ENCODE measurements at regions not wholly inside any gene's neighbourhood (a gene's known extent, or its start where the extent isn't known, plus 50 kb on each side); places are given as distances from the start of the nearest gene placed in this dataset.

DNA sequence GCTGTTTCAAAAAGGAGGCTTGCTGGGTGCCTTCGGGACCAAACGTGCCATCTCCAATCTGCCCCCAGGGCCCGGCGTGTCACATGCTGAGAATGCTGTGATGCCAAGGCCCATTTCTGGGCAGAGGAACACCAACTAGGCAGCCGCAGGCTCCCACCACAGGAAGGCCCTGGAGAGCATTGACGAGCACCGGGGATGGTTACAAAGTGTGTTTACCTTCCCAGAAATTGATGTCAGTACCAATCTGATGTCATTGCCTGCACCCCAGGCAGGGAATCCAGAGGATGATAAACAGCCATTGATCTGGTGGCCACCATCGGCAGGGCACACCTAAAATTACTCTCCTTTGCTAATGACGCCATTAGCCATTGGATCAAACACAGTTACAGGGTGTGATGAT is 418.1 kb upstream of the CDH5 start:
- Histone ChIP-seq H3K4me3 (ENCODE audit: control extremely low read depth in 1 of 5, extremely low read depth in 1 of 5, insufficient read depth in 1 of 5, low read depth in 2 of 5, low read length in 4 of 5) (no peak overlapping the region), H3K36me3 (replicated peaks in 1 of 2; ENCODE audit: control extremely low read depth in 1 of 2, control insufficient read depth in 1 of 2, extremely low read depth in 1 of 2, insufficient read depth in 2 of 2, low read length in 1 of 2) (no peaks in the 10 kb centered on the region), H3K4me2 (replicated peaks; ENCODE audit: low read depth, low read length, poor library complexity, severe bottlenecking) (no peak overlapping the region), H3K9ac (ENCODE audit: low read length) (no peak overlapping the region), H3K4me1 (ENCODE audit: control insufficient read depth in 2 of 2, insufficient read depth in 2 of 2, low read length in 2 of 2) (no peaks in the 10 kb centered on the region), H3K9me3 (ENCODE audit: control extremely low read depth in 1 of 3, control insufficient read depth in 2 of 3, insufficient read depth in 1 of 3, low read length in 2 of 3) (peaks cover 0 to 5% (median 0%) of the 10 kb centered on the region in 3 donors), H3K27me3 (replicated peaks in 1 of 4; ENCODE audit: control extremely low read depth in 1 of 4, control insufficient read depth in 3 of 4, insufficient read depth in 4 of 4, low read length in 3 of 4) (no peaks in the 10 kb centered on the region), H4K20me1 (ENCODE audit: control insufficient read depth, insufficient read depth, low read length, poor library complexity, severe bottlenecking) (no peaks in the 10 kb centered on the region), H3K79me2 (ENCODE audit: control insufficient read depth, insufficient read depth, low read length) (no peaks in the 10 kb centered on the region), H2AFZ (ENCODE audit: insufficient read depth, low read depth, low read length, poor library complexity, severe bottlenecking) (no peak overlapping the region), H3K27ac (ENCODE audit: low read length in 2 of 2) (no peak overlapping the region)
- ATAC-seq (ENCODE audit: low read depth) (no peak), DNase-seq (no peak)
- WGBS (ENCODE audit: insufficient coverage): 96% methylated on average over 7 of the region's 9 CpGs
- no peaks in the 10 kb centered on the region for H3K27me3 Mint-ChIP-seq
- no peak overlapping the region for H3K27ac Mint-ChIP-seq
- ChIA-PET POLR2A (no interaction called here), CTCF (no interaction called here)
- H3K9me3 Mint-ChIP-seq (ENCODE audit: insufficient read depth): no peaks in the 10 kb centered on the region
- no peak overlapping the region for H3K4me3 Mint-ChIP-seq
- TF ChIP-seq, protein P1, sequence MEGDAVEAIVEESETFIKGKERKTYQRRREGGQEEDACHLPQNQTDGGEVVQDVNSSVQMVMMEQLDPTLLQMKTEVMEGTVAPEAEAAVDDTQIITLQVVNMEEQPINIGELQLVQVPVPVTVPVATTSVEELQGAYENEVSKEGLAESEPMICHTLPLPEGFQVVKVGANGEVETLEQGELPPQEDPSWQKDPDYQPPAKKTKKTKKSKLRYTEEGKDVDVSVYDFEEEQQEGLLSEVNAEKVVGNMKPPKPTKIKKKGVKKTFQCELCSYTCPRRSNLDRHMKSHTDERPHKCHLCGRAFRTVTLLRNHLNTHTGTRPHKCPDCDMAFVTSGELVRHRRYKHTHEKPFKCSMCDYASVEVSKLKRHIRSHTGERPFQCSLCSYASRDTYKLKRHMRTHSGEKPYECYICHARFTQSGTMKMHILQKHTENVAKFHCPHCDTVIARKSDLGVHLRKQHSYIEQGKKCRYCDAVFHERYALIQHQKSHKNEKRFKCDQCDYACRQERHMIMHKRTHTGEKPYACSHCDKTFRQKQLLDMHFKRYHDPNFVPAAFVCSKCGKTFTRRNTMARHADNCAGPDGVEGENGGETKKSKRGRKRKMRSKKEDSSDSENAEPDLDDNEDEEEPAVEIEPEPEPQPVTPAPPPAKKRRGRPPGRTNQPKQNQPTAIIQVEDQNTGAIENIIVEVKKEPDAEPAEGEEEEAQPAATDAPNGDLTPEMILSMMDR (IDR thresholded peaks at IDR 0.05): no peak
- no peak for TF ChIP-seq EZH2 (IDR thresholded peaks at IDR 0.05; ENCODE audit: borderline replicate concordance, insufficient read depth, low read depth, low read length, poor library complexity, severe bottlenecking)
- H3K4me1 Mint-ChIP-seq: no peaks in the 10 kb centered on the region
- intact Hi-C loops (cut with micrococcal nuclease): no loop called here

DNA sequence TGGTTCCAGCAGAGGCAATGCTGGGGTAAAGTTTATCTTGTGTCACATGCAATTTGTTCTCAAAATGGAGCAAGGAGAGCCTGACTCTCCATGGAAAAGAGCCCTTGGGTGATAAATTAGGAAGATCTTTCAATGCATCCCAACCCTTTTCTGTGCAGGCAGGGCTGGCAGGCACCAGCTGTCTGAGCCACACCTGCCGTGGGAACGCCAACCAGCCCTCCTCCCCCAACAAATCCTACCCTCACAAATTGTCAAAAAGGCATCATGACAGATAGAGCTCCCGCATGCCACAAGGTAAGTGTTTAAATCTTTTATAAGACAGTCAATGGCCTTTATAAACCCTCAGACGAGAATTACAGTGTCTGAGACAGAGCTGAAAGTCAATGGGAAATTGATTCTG is 418.5 kb upstream of the CDH5 start:
- Histone ChIP-seq H3K4me2 (replicated peaks; ENCODE audit: low read depth, low read length, poor library complexity, severe bottlenecking) (no peak overlapping the region), H3K4me1 (ENCODE audit: control insufficient read depth in 2 of 2, insufficient read depth in 2 of 2, low read length in 2 of 2) (no peaks in the 10 kb centered on the region), H3K4me3 (ENCODE audit: control extremely low read depth in 1 of 5, extremely low read depth in 1 of 5, insufficient read depth in 1 of 5, low read depth in 2 of 5, low read length in 4 of 5) (no peak overlapping the region), H4K20me1 (ENCODE audit: control insufficient read depth, insufficient read depth, low read length, poor library complexity, severe bottlenecking) (no peaks in the 10 kb centered on the region), H3K27ac (ENCODE audit: low read length in 2 of 2) (no peak overlapping the region), H3K79me2 (ENCODE audit: control insufficient read depth, insufficient read depth, low read length) (no peaks in the 10 kb centered on the region), H3K9ac (ENCODE audit: low read length) (no peak overlapping the region), H3K9me3 (ENCODE audit: control extremely low read depth in 1 of 3, control insufficient read depth in 2 of 3, insufficient read depth in 1 of 3, low read length in 2 of 3) (peaks cover 0 to 7% (median 0%) of the 10 kb centered on the region in 3 donors), H2AFZ (ENCODE audit: insufficient read depth, low read depth, low read length, poor library complexity, severe bottlenecking) (no peak overlapping the region), H3K27me3 (replicated peaks in 1 of 4; ENCODE audit: control extremely low read depth in 1 of 4, control insufficient read depth in 3 of 4, insufficient read depth in 4 of 4, low read length in 3 of 4) (no peaks in the 10 kb centered on the region), H3K36me3 (replicated peaks in 1 of 2; ENCODE audit: control extremely low read depth in 1 of 2, control insufficient read depth in 1 of 2, extremely low read depth in 1 of 2, insufficient read depth in 2 of 2, low read length in 1 of 2) (no peaks in the 10 kb centered on the region)
- ATAC-seq (ENCODE audit: low read depth) (no peak), DNase-seq (no peak)
- no peak for TF ChIP-seq EZH2 (IDR thresholded peaks at IDR 0.05; ENCODE audit: borderline replicate concordance, insufficient read depth, low read depth, low read length, poor library complexity, severe bottlenecking)
- TF ChIP-seq, protein P1 (IDR thresholded peaks at IDR 0.05): no peak
- POLR2A ChIA-PET: no interaction called here
- no peak overlapping the region for H3K27ac Mint-ChIP-seq
- no peak overlapping the region for H3K4me3 Mint-ChIP-seq
- H3K27me3 Mint-ChIP-seq: no peaks in the 10 kb centered on the region
- no peaks in the 10 kb centered on the region for H3K9me3 Mint-ChIP-seq (ENCODE audit: insufficient read depth)
- CTCF ChIA-PET: no interaction called here
- intact Hi-C loops (cut with micrococcal nuclease): no loop called here
- no peaks in the 10 kb centered on the region for H3K4me1 Mint-ChIP-seq
- WGBS (ENCODE audit: insufficient coverage): 80% methylated on average over 1 of the region's 4 CpGs
